H1 (cell line): ENCODE measurements at regions not wholly inside any gene's neighbourhood (a gene's known extent, or its start where the extent isn't known, plus 50 kb on each side); places are given as distances from the start of the nearest gene placed in this dataset.

ENCODE experiments used
- CTCF ChIA-PET: fragments of 300-600 bp; sonication (Branson Sonifier 250); formaldehyde crosslinking; loops from one replicate; lab custom pipeline; 2021; ENCODE audit not compliant: partially characterized antibody; lab: Charles Lee
- POLR2A ChIA-PET: fragments of 300-600 bp; sonication (Branson Sonifier 250); formaldehyde crosslinking; loops from one replicate; lab custom pipeline; 2021; ENCODE audit warnings: inconsistent platforms; ENCODE audit not compliant: partially characterized antibody; lab: Charles Lee
- DNase-seq, 2 experiments: peaks; one replicate each; pipeline versions ENCODE4 v3.0.0 to v3.0.0-alpha.2; 2010 to 2022; ENCODE audit warnings: low spot score in 2 of 2, low read depth in 1 of 2, mixed read lengths in 1 of 2
- FAIRE-seq: peaks from 2 replicates; lab custom pipeline; 2011; peaks lifted over from hg19 to GRCh38; lab: Jason Lieb, UNC
- H2AFZ ChIP-seq: 2 replicates; pipeline ENCODE4 v1.8.1; 2012; ENCODE audit warnings: low read length, inconsistent platforms
- H2AK5ac ChIP-seq: 2 replicates; pipeline ENCODE4 v1.6.1; 2013; ENCODE audit warnings: low read depth, low read length
- H2BK120ac ChIP-seq: replicated peaks from 2 replicates; pipeline ENCODE3; 2013; ENCODE audit warnings: low read depth, low read length, inconsistent platforms
- H2BK12ac ChIP-seq: 2 replicates; pipeline ENCODE4 v1.6.1; 2013; ENCODE audit warnings: low read depth, low read length
- H2BK15ac ChIP-seq: 2 replicates; pipeline ENCODE4 v1.6.1; 2013; ENCODE audit warnings: low read length
- H2BK20ac ChIP-seq: 2 replicates; pipeline ENCODE4 v1.6.1; 2013; ENCODE audit warnings: low read length
- H2BK5ac ChIP-seq: 2 replicates; pipeline ENCODE4 v1.6.1; 2013; ENCODE audit warnings: low read depth, low read length
- H3K14ac ChIP-seq: 2 replicates; pipeline ENCODE4 v1.6.1; 2013; ENCODE audit warnings: inconsistent platforms; ENCODE audit not compliant: insufficient read length
- H3K18ac ChIP-seq: 2 replicates; pipeline ENCODE4 v1.6.1; 2013; ENCODE audit warnings: low read length; ENCODE audit errors: extremely low read depth
- H3K23ac ChIP-seq: 2 replicates; pipeline ENCODE4 v1.6.1; 2013; ENCODE audit warnings: inconsistent platforms; ENCODE audit not compliant: insufficient read length
- H3K23me2 ChIP-seq: 2 replicates; pipeline ENCODE4 v1.6.1; 2013; ENCODE audit warnings: low read depth, low read length
- H3K27ac ChIP-seq: 2 replicates; pipeline ENCODE4 v1.6.1; 2011; ENCODE audit warnings: low read depth, low read length, inconsistent platforms
- H3K27me3 ChIP-seq, 4 experiments: replicated peaks in 1 of 4; 1 replicate in 1 of 4; 2 replicates in 3 of 4; pipeline versions ENCODE4 v1.6.1 to v1.8.1; 2011 to 2013; ENCODE audit warnings: low read length in 3 of 4, mild to moderate bottlenecking in 3 of 4, inconsistent platforms in 2 of 4, mixed read lengths in 2 of 4, moderate library complexity in 1 of 4; ENCODE audit not compliant: control insufficient read depth in 3 of 4, insufficient read depth in 3 of 4; ENCODE audit errors: extremely low read depth in 1 of 4
- H3K36me3 ChIP-seq, 4 experiments: 2 replicates each; pipeline versions ENCODE4 v1.6.1 to v1.8.1; 2011 to 2013; ENCODE audit warnings: mild to moderate bottlenecking in 4 of 4, low read length in 3 of 4, moderate library complexity in 2 of 4, control low read depth in 1 of 4, inconsistent platforms in 1 of 4; ENCODE audit not compliant: insufficient read depth in 4 of 4, control insufficient read depth in 2 of 4
- H3K4ac ChIP-seq: replicated peaks from 2 replicates; pipeline ENCODE3; 2013; ENCODE audit warnings: low read length, low read depth, mixed read lengths, inconsistent platforms; ENCODE audit not compliant: insufficient read length
- H3K4me1 ChIP-seq, 4 experiments: replicated peaks in 1 of 4; 1 replicate in 1 of 4; 2 replicates in 3 of 4; pipeline versions ENCODE4 v1.6.1 to v1.8.1; 2011 to 2013; ENCODE audit warnings: low read length in 3 of 4, inconsistent platforms in 2 of 4, mixed read lengths in 1 of 4; ENCODE audit not compliant: insufficient read depth in 4 of 4, control insufficient read depth in 3 of 4
- H3K4me2 ChIP-seq, 2 experiments: 2 replicates each; pipeline versions ENCODE4 v1.6.1 to v1.8.1; 2011 to 2013; ENCODE audit warnings: low read depth in 2 of 2, low read length in 2 of 2, control low read depth in 1 of 2, inconsistent platforms in 1 of 2, mild to moderate bottlenecking in 1 of 2; ENCODE audit not compliant: insufficient read depth in 1 of 2
- H3K4me3 ChIP-seq, 4 experiments: fragments of 200-600, 300-600 bp in 1 of 4; sonication (generic), shearing (Covaris generic), sonication (Bioruptor Twin) in 1 of 4; 2 replicates each; pipeline versions ENCODE4 v1.5.1 to v1.8.1; 2011 to 2016; ENCODE audit warnings: low read length in 4 of 4, low read depth in 3 of 4, control low read depth in 2 of 4, inconsistent platforms in 2 of 4, mild to moderate bottlenecking in 2 of 4, mixed read lengths in 1 of 4, moderate library complexity in 1 of 4; ENCODE audit not compliant: insufficient read depth in 2 of 4; ENCODE audit errors: extremely low read depth in 1 of 4
- H3K56ac ChIP-seq: replicated peaks from 2 replicates; pipeline ENCODE3; 2013; ENCODE audit warnings: low read depth, mild to moderate bottlenecking, mixed read lengths, low read length, inconsistent platforms; ENCODE audit not compliant: insufficient read length
- H3K79me1 ChIP-seq: 2 replicates; pipeline ENCODE4 v1.6.1; 2013; ENCODE audit warnings: low read depth, low read length, control low read depth
- H3K79me2 ChIP-seq, 2 experiments: 2 replicates each; pipeline versions ENCODE4 v1.6.1 to v1.8.1; 2012 to 2013; ENCODE audit warnings: low read length in 2 of 2, mild to moderate bottlenecking in 2 of 2, inconsistent platforms in 1 of 2; ENCODE audit not compliant: insufficient read depth in 2 of 2, control insufficient read depth in 1 of 2
- H3K9ac ChIP-seq, 4 experiments: replicated peaks in 1 of 4; 1 replicate in 1 of 4; 2 replicates in 3 of 4; pipeline versions ENCODE4 v1.6.1 to v1.8.1; 2011 to 2013; ENCODE audit warnings: low read depth in 3 of 4, low read length in 3 of 4, control low read depth in 2 of 4, mild to moderate bottlenecking in 2 of 4, moderate library complexity in 2 of 4, inconsistent platforms in 1 of 4; ENCODE audit errors: extremely low read depth in 1 of 4
- H3K9me3 ChIP-seq, 2 experiments: 2 replicates each; pipeline versions ENCODE4 v1.6.1 to v1.8.1; 2012 to 2013; ENCODE audit warnings: mild to moderate bottlenecking in 2 of 2, moderate library complexity in 2 of 2, control low read depth in 1 of 2, inconsistent platforms in 1 of 2, low read depth in 1 of 2, low read length in 1 of 2, mixed read lengths in 1 of 2; ENCODE audit not compliant: insufficient read depth in 2 of 2
- H4K20me1 ChIP-seq, 2 experiments: replicated peaks in 1 of 2; 2 replicates each; pipeline versions ENCODE3 to v1.8.1; 2011 to 2013; ENCODE audit warnings: inconsistent platforms in 2 of 2, low read length in 2 of 2, mild to moderate bottlenecking in 1 of 2; ENCODE audit not compliant: insufficient read depth in 2 of 2, control insufficient read depth in 1 of 2
- H4K5ac ChIP-seq: 2 replicates; pipeline ENCODE4 v1.6.1; 2013; ENCODE audit warnings: low read length, low read depth, mixed read lengths, inconsistent platforms; ENCODE audit not compliant: insufficient read length
- H4K8ac ChIP-seq: 2 replicates; pipeline ENCODE4 v1.8.0; 2013; ENCODE audit warnings: mild to moderate bottlenecking, moderate library complexity, low read length, inconsistent platforms; ENCODE audit not compliant: insufficient read depth; ENCODE audit errors: extremely low read depth
- H4K91ac ChIP-seq: replicated peaks from 2 replicates; pipeline ENCODE3; 2013; ENCODE audit warnings: low read length, mixed read lengths, inconsistent platforms; ENCODE audit not compliant: insufficient read length
- ASH2L ChIP-seq: fragments of 200-600, 300-600 bp; sonication (generic); IDR thresholded peaks from one replicate; pipeline ENCODE4 v1.7.1; 2017; ENCODE audit warnings: low read length
- CBX5 ChIP-seq: fragments of 300-800, 300-1000 bp; sonication (generic); IDR thresholded peaks from 2 replicates; pipeline ENCODE4 v1.7.1; 2016; ENCODE audit warnings: antibody characterized with exemption, low read length, low read depth
- CHD2 ChIP-seq: IDR thresholded peaks from 2 replicates; pipeline ENCODE4 v1.6.1; 2012; ENCODE audit warnings: low read length, improper control_type of control experiment
- GABPA ChIP-seq: IDR thresholded peaks from 2 replicates; pipeline ENCODE4 v1.6.1; 2011; ENCODE audit warnings: mild to moderate bottlenecking, low read length, moderate library complexity, borderline replicate concordance; ENCODE audit not compliant: insufficient read depth
- MAFK ChIP-seq: IDR thresholded peaks from 2 replicates; pipeline ENCODE4 v1.6.1; 2012; ENCODE audit warnings: low read depth, mild to moderate bottlenecking, improper control_type of control experiment, low read length
- NANOG ChIP-seq: IDR thresholded peaks from 2 replicates; pipeline ENCODE4 v1.6.1; 2011; ENCODE audit warnings: low read length, low read depth, mild to moderate bottlenecking, inconsistent platforms; ENCODE audit not compliant: insufficient read depth, poor library complexity, severe bottlenecking
- NRF1 ChIP-seq: IDR thresholded peaks from 2 replicates; pipeline ENCODE4 v1.6.1; 2011; ENCODE audit warnings: mild to moderate bottlenecking, low read depth, low read length, improper control_type of control experiment
- POLR2AphosphoS5 ChIP-seq: IDR thresholded peaks from 2 replicates; pipeline ENCODE4 v1.6.1; 2011; ENCODE audit warnings: low read depth, low read length
- RBBP5 ChIP-seq: IDR thresholded peaks from 2 replicates; pipeline ENCODE4 v1.7.1; 2012; ENCODE audit warnings: low read depth, mild to moderate bottlenecking, inconsistent platforms, low read length, moderate library complexity, borderline replicate concordance
- RFX5 ChIP-seq: IDR thresholded peaks from 2 replicates; pipeline ENCODE4 v1.6.1; 2011; ENCODE audit warnings: low read depth, low read length, improper control_type of control experiment, borderline replicate concordance
- SAP30 ChIP-seq: fragments of 300-600 bp; sonication (generic); IDR thresholded peaks from 2 replicates; pipeline ENCODE4 v1.7.1; 2012; ENCODE audit warnings: low read length, moderate library complexity, mild to moderate bottlenecking, inconsistent platforms; ENCODE audit not compliant: insufficient read depth, insufficient replicate concordance
- SIRT6 ChIP-seq: IDR thresholded peaks from one replicate; pipeline ENCODE4 v1.7.1; 2012; ENCODE audit warnings: low read length, inconsistent platforms
- SIX5 ChIP-seq: IDR thresholded peaks from 2 replicates; pipeline ENCODE4 v1.6.1; 2011; ENCODE audit warnings: mild to moderate bottlenecking, low read depth, low read length
- SP2 ChIP-seq: IDR thresholded peaks from 2 replicates; pipeline ENCODE4 v1.6.1; 2012; ENCODE audit warnings: mild to moderate bottlenecking, low read length, inconsistent platforms
- SP4 ChIP-seq: IDR thresholded peaks from 2 replicates; pipeline ENCODE4 v1.6.1; 2012; ENCODE audit warnings: low read length, inconsistent platforms
- SRF ChIP-seq: IDR thresholded peaks from 2 replicates; pipeline ENCODE4 v1.6.1; 2011; ENCODE audit warnings: mild to moderate bottlenecking, low read depth, low read length, moderate library complexity
- SUZ12 ChIP-seq: fragments of 200-600 bp; sonication (generic); IDR thresholded peaks from 2 replicates; pipeline ENCODE4 v1.6.1; 2012; ENCODE audit warnings: mild to moderate bottlenecking, inconsistent platforms, low read length, moderate library complexity, mixed read lengths
- WGBS, 2 experiments: shearing (Covaris generic) in 1 of 2; methylation state at CpG; one replicate each; pipeline versions ENCODE4 v1.1.6 to v1.1.7; 2013 to 2015; ENCODE audit warnings: low lambda C conversion rate in 2 of 2, mixed read lengths in 2 of 2, inconsistent platforms in 1 of 2, low coverage in 1 of 2, missing lambda C conversion rate in 1 of 2; ENCODE audit not compliant: insufficient replicate concordance in 2 of 2, insufficient coverage in 1 of 2, insufficient read length in 1 of 2; ENCODE audit errors: extremely low coverage in 1 of 2, missing lambda C conversion rate in 1 of 2; 5-methylcytosine and 5-hydroxymethylcytosine counted together

GRCh38 chr2:76128622-76129021 is 417.9 kb upstream of the GCFC2 start:
- H4K5ac ChIP-seq, result no peak overlapping the region
- H4K8ac ChIP-seq, result no peak overlapping the region
- no peak overlapping the region for H2AK5ac ChIP-seq
- H3K9me3 ChIP-seq, result no peaks in the 10 kb centered on the region
- H3K56ac ChIP-seq, result no peak overlapping the region
- H2BK120ac ChIP-seq, result no peak overlapping the region
- no peak overlapping the region for H2BK12ac ChIP-seq
- no peak overlapping the region for H3K14ac ChIP-seq
- no peak overlapping the region for H3K23ac ChIP-seq
- ChIA-PET CTCF (interaction anchor here (1.2 kb wide), 1 partner anchor 69 kb away, joined by 3 read pairs; no protein-coding TSS in a partner anchor), POLR2A (no interaction called here)
- no peaks in the 10 kb centered on the region for H3K27me3 ChIP-seq
- no peaks in the 10 kb centered on the region for H3K79me2 ChIP-seq
- no peak overlapping the region for H3K4me3 ChIP-seq
- H2BK20ac ChIP-seq, result no peak overlapping the region
- H3K79me1 ChIP-seq, result no peaks in the 10 kb centered on the region
- DNase-seq (no peak), FAIRE-seq (no peak)
- no peak overlapping the region for H2BK15ac ChIP-seq
- no peaks in the 10 kb centered on the region for H3K36me3 ChIP-seq
- WGBS, 2 experiments, result 64% methylated on average over 3 of the region's 3 CpGs; no CpG with 5 or more reads in 1 of the 2 experiments
- no peak overlapping the region for H3K9ac ChIP-seq
- no peak overlapping the region for H3K4ac ChIP-seq
- H3K27ac ChIP-seq, result no peak overlapping the region
- no peak overlapping the region for H2AFZ ChIP-seq
- H3K18ac ChIP-seq, result no peak overlapping the region
- H3K4me2 ChIP-seq, result no peak overlapping the region
- H4K20me1 ChIP-seq, result no peaks in the 10 kb centered on the region
- no peaks in the 10 kb centered on the region for H3K23me2 ChIP-seq
- no peak overlapping the region for H2BK5ac ChIP-seq
- H4K91ac ChIP-seq, result no peak overlapping the region
- no peaks in the 10 kb centered on the region for H3K4me1 ChIP-seq
- no peak for TF ChIP-seq SUZ12
- TF ChIP-seq ASH2L, result no peak
- no peak for TF ChIP-seq MAFK
- no peak for TF ChIP-seq CHD2
- TF ChIP-seq NANOG, result no peak
- TF ChIP-seq SP4, result no peak
- no peak for TF ChIP-seq RBBP5
- no peak for TF ChIP-seq GABPA
- TF ChIP-seq NRF1, result no peak
- TF ChIP-seq CBX5, result no peak
- TF ChIP-seq POLR2AphosphoS5, result no peak
- TF ChIP-seq SRF, result no peak
- TF ChIP-seq SIX5, result no peak
- TF ChIP-seq SIRT6, result no peak
- no peak for TF ChIP-seq RFX5
- TF ChIP-seq SP2, result no peak
- TF ChIP-seq SAP30, result no peak
